K562 (cell line): ENCODE measurements at regions not wholly inside any gene's neighbourhood (a gene's known extent, or its start where the extent isn't known, plus 50 kb on each side); places are given as distances from the start of the nearest gene placed in this dataset.

Experiments
- YBX1 ChIP-seq: fragments of 450-650 bp; IDR thresholded peaks from 2 replicates; pipeline ENCODE4 v1.7.1; 2016; ENCODE audit warnings: mild to moderate bottlenecking
- ZNF407 ChIP-seq: fragments of 450-650 bp; IDR thresholded peaks from 2 replicates; pipeline ENCODE4 v1.6.1; 2016; ENCODE audit warnings: low read depth
- TF ChIP-seq, protein P1 (sequence below): fragments of 250-450 bp; sonication (Bioruptor Pico); IDR thresholded peaks from 2 replicates; pipeline ENCODE4 v1.8.0; 2022; ENCODE audit warnings: moderate library complexity, mild to moderate bottlenecking, inconsistent platforms

DNA sequence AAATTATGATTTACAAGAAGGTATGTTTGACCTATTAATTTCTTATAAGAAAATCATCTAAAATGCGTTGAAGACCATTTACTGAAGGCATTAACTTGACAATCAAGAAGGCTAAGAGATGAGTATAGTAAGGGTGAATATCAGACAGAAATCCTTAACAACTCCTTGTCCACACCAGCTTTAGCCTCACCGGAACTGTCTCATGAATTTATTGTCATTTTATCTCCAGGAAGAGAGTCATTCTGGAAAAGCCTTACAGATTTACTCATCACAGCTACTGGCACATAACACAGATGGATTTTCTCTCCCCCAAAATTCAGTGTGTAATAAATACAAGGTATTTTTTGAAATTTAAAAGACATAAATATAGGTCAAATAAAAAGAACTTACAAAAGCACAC is 129.4 kb upstream of the LSM8 start (continued):
- TF ChIP-seq ZNF407 (no peak), YBX1 (no peak)
- TF ChIP-seq, protein P1, sequence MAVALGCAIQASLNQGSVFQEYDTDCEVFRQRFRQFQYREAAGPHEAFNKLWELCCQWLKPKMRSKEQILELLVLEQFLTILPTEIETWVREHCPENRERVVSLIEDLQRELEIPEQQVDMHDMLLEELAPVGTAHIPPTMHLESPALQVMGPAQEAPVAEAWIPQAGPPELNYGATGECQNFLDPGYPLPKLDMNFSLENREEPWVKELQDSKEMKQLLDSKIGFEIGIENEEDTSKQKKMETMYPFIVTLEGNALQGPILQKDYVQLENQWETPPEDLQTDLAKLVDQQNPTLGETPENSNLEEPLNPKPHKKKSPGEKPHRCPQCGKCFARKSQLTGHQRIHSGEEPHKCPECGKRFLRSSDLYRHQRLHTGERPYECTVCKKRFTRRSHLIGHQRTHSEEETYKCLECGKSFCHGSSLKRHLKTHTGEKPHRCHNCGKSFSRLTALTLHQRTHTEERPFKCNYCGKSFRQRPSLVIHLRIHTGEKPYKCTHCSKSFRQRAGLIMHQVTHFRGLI (CRISPR knock-in tag): no peak
